ENCODE measurements at regions not wholly inside any gene's neighbourhood (a gene's known extent, or its start where the extent isn't known, plus 50 kb on each side); places are given as distances from the start of the nearest gene placed in this dataset.
"Not testable (repeated sequence)": the region's sequence is repeated elsewhere in the genome, so short reads cannot be mapped to it uniquely, and the experiment has no call there.

DNA sequence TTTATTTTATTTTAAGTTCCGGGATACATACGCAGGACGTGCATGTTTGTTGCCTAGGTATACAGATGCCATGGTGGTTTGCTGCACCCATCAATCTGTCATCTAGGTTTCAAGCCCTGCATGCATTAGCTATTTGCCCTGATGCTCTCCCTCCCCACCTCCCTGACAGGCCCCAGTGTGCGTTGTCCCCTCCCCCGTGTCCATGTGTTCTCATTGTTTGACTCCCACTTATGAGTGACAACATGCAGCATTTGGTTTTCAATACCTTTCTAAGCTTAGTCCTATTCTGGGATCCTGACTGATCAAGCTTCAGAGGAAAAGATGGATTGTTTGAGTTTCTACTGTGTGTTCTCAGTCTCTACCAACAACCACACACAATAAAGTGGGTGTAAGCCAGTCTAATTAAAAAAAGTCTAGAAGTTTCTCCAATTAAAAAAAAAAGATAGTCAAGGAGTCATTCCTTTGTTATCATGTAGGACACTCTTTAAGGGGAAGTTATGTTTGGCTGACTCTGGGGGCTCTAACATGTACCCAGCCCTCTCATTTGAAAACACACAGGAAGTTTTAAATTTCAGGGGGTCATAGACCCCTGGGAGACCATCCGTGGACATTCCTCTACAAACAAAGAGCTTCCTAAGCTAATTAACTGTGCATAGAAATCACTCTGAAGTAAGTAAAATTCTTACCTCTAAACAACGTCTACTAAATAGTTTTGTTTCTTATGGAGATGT, 66.3 kb upstream of the ADAMTS18 start:
- H3K27ac ChIP-seq: no peak overlapping the region
- no peak for DNase-seq (ENCODE audit: low spot score in 2 of 2)
- intact Hi-C loops (cut with DNase I; ENCODE audit: low total_unique reads): no loop called here

DNA sequence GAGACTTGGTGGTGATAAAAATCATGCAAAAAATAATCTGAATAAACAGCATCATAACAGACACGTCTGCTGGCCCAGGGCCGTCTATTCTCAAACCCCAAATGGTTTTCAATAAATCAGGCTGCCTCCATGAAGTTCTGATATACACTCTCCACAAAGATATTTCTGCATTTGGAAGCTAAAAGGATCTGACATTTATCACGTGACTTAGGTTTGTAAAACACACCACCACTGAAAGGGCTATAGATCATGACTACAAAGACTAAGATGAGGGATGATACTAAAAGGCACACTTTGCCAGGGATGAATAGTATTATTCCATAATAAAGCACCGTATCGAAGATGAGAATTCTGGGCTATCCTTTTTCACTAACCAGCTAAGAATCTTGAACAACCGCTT, 67.6 kb upstream of the ADAMTS18 start:
- TF ChIP-seq CTCF (IDR thresholded peaks at IDR 0.05) (no peak), POLR2A (IDR thresholded peaks at IDR 0.05) (no peak), POLR2AphosphoS5 (IDR thresholded peaks at IDR 0.05) (no peak)
- Histone ChIP-seq H3K27ac (no peak overlapping the region), H3K36me3 (no peaks in the 10 kb centered on the region), H3K9me3 (no peaks in the 10 kb centered on the region), H3K27me3 (no peaks in the 10 kb centered on the region), H3K4me1 (no peaks in the 10 kb centered on the region), H3K4me3 (no peak overlapping the region)
- intact Hi-C loops (cut with DNase I; ENCODE audit: low total_unique reads): no loop called here
- DNase-seq (ENCODE audit: low spot score in 2 of 2): no peak

More for the DNA sequence above, 66.3 kb upstream of the ADAMTS18 start:
- TF ChIP-seq CTCF (IDR thresholded peaks at IDR 0.05) (no peak), POLR2AphosphoS5 (IDR thresholded peaks at IDR 0.05) (no peak), POLR2A (IDR thresholded peaks at IDR 0.05) (no peak)
- Histone ChIP-seq H3K27me3 (no peaks in the 10 kb centered on the region), H3K4me3 (no peak overlapping the region), H3K9me3 (no peaks in the 10 kb centered on the region), H3K36me3 (no peaks in the 10 kb centered on the region), H3K4me1 (no peaks in the 10 kb centered on the region)

GRCh38 chr16:77506492-77506891, 71.7 kb upstream of the ADAMTS18 start:
- H3K4me3 ChIP-seq; H3K4me1 ChIP-seq; H3K36me3 ChIP-seq; DNase-seq (ENCODE audit: low spot score in 2 of 2); H3K9me3 ChIP-seq; H3K27ac ChIP-seq; H3K27me3 ChIP-seq; intact Hi-C loops (cut with DNase I; ENCODE audit: low total_unique reads): not testable (repeated sequence)

DNA sequence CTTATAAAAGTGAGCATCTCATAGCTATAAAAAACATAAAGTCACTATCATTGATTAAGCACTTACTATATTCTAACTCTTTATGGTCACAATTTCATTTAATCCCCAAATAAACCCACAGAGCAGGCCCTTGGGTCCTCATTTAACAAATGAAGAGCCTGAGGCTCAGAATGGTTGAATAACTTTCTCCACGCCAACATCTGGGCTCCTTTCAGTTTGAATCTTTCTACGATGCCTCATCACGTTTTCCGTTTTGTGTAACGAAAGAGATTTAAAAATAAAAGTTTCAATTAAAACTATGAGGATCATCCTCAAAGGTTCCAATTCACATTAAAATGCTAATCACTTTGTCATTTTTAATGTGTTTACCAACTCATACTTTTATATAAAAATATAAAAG, 74.2 kb upstream of the ADAMTS18 start:
- DNase-seq (ENCODE audit: low spot score in 2 of 2): no peak
- no peaks in the 10 kb centered on the region for H3K4me1 ChIP-seq
- no peak overlapping the region for H3K27ac ChIP-seq
- intact Hi-C loops (cut with DNase I; ENCODE audit: low total_unique reads): no loop called here
- H3K36me3 ChIP-seq: no peaks in the 10 kb centered on the region
- no peak for TF ChIP-seq POLR2AphosphoS5 (IDR thresholded peaks at IDR 0.05)
- no peak for TF ChIP-seq POLR2A (IDR thresholded peaks at IDR 0.05)
- TF ChIP-seq CTCF (IDR thresholded peaks at IDR 0.05): no peak
- H3K27me3 ChIP-seq: no peaks in the 10 kb centered on the region
- H3K9me3 ChIP-seq: no peaks in the 10 kb centered on the region
- H3K4me3 ChIP-seq: no peak overlapping the region

DNA sequence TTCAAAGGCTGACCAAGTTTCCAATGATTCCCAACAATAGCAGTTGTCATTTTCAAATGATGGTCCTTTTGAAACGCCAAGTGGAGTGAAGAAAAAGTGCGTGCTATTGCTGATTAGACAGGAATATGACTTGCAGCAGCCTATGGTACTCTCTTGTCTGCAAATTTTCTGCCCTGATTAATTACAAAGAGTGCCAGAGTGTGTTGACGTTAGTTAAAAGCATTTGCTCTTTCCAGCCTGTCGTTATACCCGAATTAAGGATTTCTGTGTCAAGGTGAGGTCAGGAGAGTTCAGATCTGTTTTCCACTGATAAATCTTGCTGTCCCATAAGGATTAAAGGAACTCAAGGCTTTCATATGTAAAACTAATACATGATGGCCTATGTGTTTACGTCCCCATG, 75.0 kb upstream of the ADAMTS18 start:
- TF ChIP-seq POLR2AphosphoS5 (IDR thresholded peaks at IDR 0.05) (no peak), CTCF (IDR thresholded peaks at IDR 0.05) (no peak), POLR2A (IDR thresholded peaks at IDR 0.05) (no peak)
- Histone ChIP-seq H3K36me3 (no peaks in the 10 kb centered on the region), H3K4me3 (no peak overlapping the region), H3K9me3 (no peaks in the 10 kb centered on the region), H3K4me1 (no peaks in the 10 kb centered on the region), H3K27me3 (no peaks in the 10 kb centered on the region), H3K27ac (no peak overlapping the region)
- intact Hi-C loops (cut with DNase I; ENCODE audit: low total_unique reads): no loop called here
- no peak for DNase-seq (ENCODE audit: low spot score in 2 of 2)

- H3K27ac ChIP-seq: no peak overlapping the region
- no peak for DNase-seq (ENCODE audit: low spot score in 2 of 2)
- TF ChIP-seq CTCF (IDR thresholded peaks at IDR 0.05): no peak
- TF ChIP-seq POLR2A (IDR thresholded peaks at IDR 0.05): no peak
- TF ChIP-seq POLR2AphosphoS5 (IDR thresholded peaks at IDR 0.05): no peak
- no peaks in the 10 kb centered on the region for H3K36me3 ChIP-seq
- intact Hi-C loops (cut with DNase I; ENCODE audit: low total_unique reads): no loop called here
- H3K4me3 ChIP-seq: no peak overlapping the region
- H3K9me3 ChIP-seq: no peaks in the 10 kb centered on the region
- no peaks in the 10 kb centered on the region for H3K4me1 ChIP-seq
- H3K27me3 ChIP-seq: no peaks in the 10 kb centered on the region
Measured at GRCh38 chr16:77511053-77511452, 76.2 kb upstream of the ADAMTS18 start.

Data from breast epithelium (tissue), 4 donors.